GM10847 (cell line): ENCODE measurements at regions not wholly inside any gene's neighbourhood (a gene's known extent, or its start where the extent isn't known, plus 50 kb on each side); places are given as distances from the start of the nearest gene placed in this dataset.

ENCODE experiments used
- POLR2A ChIP-seq: IDR thresholded peaks from 2 replicates; pipeline ENCODE4 v1.6.1; 2011; ENCODE audit not compliant: insufficient read length; ENCODE audit errors: extremely low read depth

DNA sequence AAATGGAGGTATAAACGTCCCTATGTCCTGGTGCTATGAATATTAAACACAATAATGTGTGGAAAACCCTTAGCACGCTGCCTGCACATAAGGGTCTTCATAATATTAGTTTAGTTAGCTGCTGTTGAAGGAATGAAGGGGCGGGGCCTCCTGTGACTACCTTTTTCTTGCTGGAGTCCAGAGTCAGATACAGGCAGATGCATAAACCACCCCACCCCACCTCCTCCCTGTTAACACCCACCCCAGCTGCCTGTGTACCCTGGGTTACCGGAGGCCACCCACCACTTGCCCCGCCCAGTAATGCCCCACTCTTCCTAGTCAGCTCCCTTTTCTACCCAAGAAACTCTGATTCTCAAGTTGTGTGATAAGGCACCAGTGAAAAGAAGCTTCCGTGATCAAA, 158.4 kb downstream of the EN1 start:
- no peak for TF ChIP-seq POLR2A

DNA sequence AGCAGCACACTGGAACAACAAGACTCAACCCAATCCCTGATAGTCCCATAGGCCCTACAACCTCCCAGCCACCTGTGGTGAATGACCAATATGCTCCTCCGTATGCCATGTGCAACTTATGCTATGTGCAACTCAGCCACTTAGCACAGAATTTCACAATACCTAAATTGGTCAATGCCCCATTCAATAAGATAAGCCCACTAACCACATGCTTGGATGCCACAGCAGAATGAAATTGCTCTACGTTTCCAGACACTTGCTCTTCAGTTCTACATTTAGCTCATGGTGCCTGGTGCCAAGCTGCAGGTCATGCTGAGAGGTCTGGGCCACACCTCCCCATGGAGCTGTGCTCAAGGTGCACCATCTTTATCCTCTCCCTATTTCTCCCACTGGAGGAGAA, 159.8 kb downstream of the EN1 start:
- TF ChIP-seq POLR2A, result no peak

- TF ChIP-seq POLR2A, result no peak
Measured at GRCh38 chr2:118687192-118687591, 160.3 kb downstream of the EN1 start.

DNA sequence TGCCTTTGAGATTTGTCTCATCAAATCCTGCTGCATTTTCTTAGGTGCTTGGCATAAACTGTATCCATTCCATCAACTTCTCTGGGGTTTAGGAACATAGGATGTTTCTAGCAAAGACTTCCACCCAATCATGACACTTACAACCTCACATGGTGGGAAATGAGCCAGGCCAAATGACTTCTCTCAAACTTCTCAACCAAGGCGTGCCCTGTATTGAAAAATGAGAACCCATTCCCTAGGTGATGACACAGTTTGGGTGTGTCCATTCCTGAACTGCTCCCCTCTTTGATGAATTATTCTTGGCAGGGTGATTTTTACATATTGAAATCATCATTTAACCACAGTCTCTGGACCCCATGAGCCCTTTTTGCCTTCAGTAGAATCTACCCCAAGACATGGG, 161.1 kb downstream of the EN1 start:
- no peak for TF ChIP-seq POLR2A

DNA sequence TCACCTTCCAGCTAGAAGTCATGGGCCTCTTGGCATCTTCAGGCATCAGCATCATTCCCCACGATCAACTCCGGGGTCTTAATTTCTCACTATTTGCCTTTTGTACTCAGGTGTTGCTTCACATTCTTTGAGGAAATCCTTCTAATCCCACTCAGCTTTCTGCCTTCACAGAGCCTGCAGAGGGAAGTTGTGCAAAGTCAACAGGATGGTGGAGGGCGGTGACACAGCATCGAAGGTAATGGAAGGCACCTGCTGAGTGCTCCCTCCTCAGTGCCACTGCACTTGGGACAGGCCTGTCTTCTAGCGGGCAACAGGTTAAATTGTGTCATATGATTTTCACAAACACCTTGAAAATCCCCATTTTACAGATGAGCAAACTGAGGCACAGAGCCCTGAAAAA, 164.0 kb downstream of the EN1 start:
- TF ChIP-seq POLR2A, result no peak

DNA sequence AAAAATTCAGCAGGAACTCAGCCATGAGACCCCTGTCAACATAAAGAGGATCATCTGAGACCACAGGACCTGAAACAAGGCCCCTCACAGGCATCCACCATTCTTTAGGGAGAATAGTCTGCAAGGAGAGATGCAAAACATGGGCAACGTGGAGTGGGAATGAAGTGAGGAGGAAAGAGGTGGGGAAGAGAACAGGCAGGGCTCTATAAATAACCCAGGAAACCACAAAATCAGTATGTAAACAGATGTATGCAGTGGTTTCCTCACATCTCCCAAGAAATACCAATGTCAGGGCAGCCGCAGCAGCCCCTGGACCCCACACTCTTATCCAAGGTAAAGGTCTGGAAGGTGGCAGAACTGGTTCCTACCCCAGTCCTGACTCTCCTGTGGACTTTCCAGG, 168.5 kb downstream of the EN1 start:
- TF ChIP-seq POLR2A, result no peak

DNA sequence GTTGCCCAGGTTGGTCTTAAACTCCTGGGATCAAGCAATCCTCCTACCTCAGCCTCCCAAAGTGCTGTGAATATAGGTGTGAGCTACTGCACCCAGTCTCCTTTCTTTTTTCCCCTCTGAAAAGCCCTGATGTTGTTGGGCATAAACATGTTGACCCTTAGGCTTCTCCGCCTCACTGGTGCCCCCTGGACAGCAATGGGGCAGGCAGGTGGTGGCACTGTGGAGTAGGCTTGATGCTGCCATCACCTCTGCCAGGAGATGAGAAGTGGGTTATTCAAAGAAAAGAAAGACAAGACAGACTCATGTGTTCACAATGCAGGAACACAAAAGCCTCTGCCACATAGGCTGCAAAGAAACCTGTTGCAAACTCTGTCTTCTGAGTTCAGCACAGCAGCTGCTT, 169.9 kb downstream of the EN1 start:
- no peak for TF ChIP-seq POLR2A

DNA sequence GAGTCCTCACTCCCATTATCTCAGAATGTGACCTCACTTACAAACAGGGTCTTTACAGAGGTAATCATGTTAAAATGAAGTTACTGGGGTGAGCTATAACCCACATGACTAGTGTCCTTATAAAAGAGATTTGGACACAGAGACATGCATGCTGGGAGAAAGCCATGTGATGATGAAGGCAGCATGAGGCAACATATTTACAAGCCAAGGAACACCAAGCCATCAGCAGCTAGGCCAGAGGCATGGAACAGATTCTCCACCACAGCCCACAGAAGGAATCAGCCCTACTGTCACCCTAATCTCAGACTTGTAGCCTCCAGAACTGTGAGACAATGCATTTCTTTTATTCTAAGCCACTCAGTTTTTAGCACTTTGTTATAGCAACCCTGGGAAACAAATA, 171.9 kb downstream of the EN1 start:
- TF ChIP-seq POLR2A, result no peak

- no peak for TF ChIP-seq POLR2A
Measured at GRCh38 chr2:118672571-118673158, 174.8 kb downstream of the EN1 start.

- no peak for TF ChIP-seq POLR2A
Measured at GRCh38 chr2:118671701-118672454, 175.6 kb downstream of the EN1 start.

DNA sequence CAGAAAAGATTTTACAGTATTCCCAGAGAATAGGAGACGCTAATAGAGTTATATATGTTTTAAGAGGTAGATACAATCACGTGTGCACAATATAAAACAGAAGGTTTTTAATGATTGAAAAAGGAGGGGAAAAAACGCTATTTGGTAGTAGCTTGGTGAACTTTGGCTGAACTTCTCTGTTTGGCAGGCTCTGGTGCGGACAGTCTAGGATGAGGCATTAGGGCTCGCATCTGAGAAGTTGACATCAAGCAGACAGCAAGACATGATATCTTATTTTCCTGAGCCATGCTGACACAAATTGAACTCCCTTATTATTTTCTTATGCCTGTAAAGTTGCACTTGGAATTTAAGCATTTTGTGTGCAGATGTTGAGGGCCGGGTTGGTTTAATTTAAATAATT, 176.6 kb downstream of the EN1 start:
- TF ChIP-seq POLR2A, result no peak

DNA sequence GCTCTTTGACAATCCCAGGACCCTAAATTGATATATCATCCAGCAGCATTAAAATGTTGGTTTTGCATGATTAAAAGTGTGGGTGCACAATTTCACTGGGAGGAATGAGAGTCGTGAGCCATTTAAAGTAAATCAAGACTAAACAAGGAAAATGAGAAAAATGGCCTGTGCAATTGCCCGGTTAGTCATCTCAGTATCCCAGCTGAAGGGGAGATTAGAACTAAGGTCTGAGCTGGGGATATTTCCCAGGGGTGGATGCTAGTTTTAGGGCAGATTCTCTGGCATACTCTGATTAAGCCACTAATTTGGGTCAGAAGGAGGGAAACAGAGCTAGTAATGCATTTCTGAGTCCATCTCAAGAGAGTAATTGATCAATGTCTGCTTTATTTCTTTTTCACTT, 177.2 kb downstream of the EN1 start:
- no peak for TF ChIP-seq POLR2A

GRCh38 chr2:118669654-118670053, 177.8 kb downstream of the EN1 start:
- no peak for TF ChIP-seq POLR2A

GRCh38 chr2:118668431-118669424, 178.7 kb downstream of the EN1 start:
- no peak for TF ChIP-seq POLR2A

GRCh38 chr2:118667964-118668363, 179.5 kb downstream of the EN1 start:
- no peak for TF ChIP-seq POLR2A

GRCh38 chr2:118667348-118667747, 180.1 kb downstream of the EN1 start:
- TF ChIP-seq POLR2A, result no peak
